ENCODE measurements at regions not wholly inside any gene's neighbourhood (a gene's known extent, or its start where the extent isn't known, plus 50 kb on each side); places are given as distances from the start of the nearest gene placed in this dataset.

DNA sequence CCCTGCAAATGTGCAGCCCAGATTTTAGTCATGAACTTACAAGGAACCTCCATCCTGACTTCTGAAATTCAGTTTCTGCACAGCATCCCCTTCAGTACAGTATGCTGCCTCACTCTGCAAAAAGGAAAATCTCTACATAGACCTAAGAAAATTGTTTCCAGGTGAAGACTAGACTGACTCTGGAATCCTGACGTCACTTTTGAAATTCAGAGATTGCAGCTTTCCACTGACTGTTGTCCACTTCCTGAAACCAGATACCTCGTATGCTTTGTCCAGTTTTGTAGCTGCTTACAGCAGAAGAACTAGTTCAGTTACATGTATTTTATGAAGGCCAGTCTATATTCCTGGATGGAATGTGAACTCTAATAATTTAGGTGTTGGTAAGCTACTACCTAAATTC, 629.3 kb upstream of the ST8SIA4 start:
- TF ChIP-seq, protein P1, sequence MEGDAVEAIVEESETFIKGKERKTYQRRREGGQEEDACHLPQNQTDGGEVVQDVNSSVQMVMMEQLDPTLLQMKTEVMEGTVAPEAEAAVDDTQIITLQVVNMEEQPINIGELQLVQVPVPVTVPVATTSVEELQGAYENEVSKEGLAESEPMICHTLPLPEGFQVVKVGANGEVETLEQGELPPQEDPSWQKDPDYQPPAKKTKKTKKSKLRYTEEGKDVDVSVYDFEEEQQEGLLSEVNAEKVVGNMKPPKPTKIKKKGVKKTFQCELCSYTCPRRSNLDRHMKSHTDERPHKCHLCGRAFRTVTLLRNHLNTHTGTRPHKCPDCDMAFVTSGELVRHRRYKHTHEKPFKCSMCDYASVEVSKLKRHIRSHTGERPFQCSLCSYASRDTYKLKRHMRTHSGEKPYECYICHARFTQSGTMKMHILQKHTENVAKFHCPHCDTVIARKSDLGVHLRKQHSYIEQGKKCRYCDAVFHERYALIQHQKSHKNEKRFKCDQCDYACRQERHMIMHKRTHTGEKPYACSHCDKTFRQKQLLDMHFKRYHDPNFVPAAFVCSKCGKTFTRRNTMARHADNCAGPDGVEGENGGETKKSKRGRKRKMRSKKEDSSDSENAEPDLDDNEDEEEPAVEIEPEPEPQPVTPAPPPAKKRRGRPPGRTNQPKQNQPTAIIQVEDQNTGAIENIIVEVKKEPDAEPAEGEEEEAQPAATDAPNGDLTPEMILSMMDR (IDR thresholded peaks at IDR 0.05; ENCODE audit: insufficient read depth, low read length), result no peak
- TF ChIP-seq POLR2AphosphoS5 (IDR thresholded peaks at IDR 0.05; ENCODE audit: low read depth) (no peak), GABPA (IDR thresholded peaks at IDR 0.05; ENCODE audit: low read depth) (no peak), SPI1 (IDR thresholded peaks at IDR 0.05; ENCODE audit: borderline replicate concordance, low read depth) (no peak)
- TF ChIP-seq, protein P2, sequence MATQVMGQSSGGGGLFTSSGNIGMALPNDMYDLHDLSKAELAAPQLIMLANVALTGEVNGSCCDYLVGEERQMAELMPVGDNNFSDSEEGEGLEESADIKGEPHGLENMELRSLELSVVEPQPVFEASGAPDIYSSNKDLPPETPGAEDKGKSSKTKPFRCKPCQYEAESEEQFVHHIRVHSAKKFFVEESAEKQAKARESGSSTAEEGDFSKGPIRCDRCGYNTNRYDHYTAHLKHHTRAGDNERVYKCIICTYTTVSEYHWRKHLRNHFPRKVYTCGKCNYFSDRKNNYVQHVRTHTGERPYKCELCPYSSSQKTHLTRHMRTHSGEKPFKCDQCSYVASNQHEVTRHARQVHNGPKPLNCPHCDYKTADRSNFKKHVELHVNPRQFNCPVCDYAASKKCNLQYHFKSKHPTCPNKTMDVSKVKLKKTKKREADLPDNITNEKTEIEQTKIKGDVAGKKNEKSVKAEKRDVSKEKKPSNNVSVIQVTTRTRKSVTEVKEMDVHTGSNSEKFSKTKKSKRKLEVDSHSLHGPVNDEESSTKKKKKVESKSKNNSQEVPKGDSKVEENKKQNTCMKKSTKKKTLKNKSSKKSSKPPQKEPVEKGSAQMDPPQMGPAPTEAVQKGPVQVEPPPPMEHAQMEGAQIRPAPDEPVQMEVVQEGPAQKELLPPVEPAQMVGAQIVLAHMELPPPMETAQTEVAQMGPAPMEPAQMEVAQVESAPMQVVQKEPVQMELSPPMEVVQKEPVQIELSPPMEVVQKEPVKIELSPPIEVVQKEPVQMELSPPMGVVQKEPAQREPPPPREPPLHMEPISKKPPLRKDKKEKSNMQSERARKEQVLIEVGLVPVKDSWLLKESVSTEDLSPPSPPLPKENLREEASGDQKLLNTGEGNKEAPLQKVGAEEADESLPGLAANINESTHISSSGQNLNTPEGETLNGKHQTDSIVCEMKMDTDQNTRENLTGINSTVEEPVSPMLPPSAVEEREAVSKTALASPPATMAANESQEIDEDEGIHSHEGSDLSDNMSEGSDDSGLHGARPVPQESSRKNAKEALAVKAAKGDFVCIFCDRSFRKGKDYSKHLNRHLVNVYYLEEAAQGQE (IDR thresholded peaks at IDR 0.05; ENCODE audit: insufficient replicate concordance, low read depth), result no peak
